Trophoblast cell (in vitro differentiated cells and primary cell): ENCODE measurements at regions not wholly inside any gene's neighbourhood (a gene's known extent, or its start where the extent isn't known, plus 50 kb on each side); places are given as distances from the start of the nearest gene placed in this dataset.

Experiments
- DNase-seq, 2 donors: peaks; one replicate each; pipeline ENCODE4 v3.0.0-alpha.2; 2016
- H2AFZ ChIP-seq: 2 replicates; pipeline ENCODE4 v1.6.1; 2013; ENCODE audit warnings: low read length, moderate library complexity, mild to moderate bottlenecking; ENCODE audit not compliant: insufficient read depth, poor library complexity
- H2AK5ac ChIP-seq: 2 replicates; pipeline ENCODE4 v1.6.1; 2013; ENCODE audit warnings: mild to moderate bottlenecking, low read length
- H2BK120ac ChIP-seq: 2 replicates; pipeline ENCODE4 v1.6.1; 2013; ENCODE audit warnings: low read length, mild to moderate bottlenecking, moderate library complexity; ENCODE audit not compliant: insufficient read depth, poor library complexity
- H2BK12ac ChIP-seq: 2 replicates; pipeline ENCODE4 v1.6.1; 2013; ENCODE audit warnings: mild to moderate bottlenecking, low read length, moderate library complexity
- H2BK5ac ChIP-seq: 2 replicates; pipeline ENCODE4 v1.6.1; 2013; ENCODE audit warnings: low read length, low read depth, moderate library complexity, mild to moderate bottlenecking; ENCODE audit not compliant: poor library complexity
- H3K14ac ChIP-seq: 2 replicates; pipeline ENCODE4 v1.6.1; 2013; ENCODE audit warnings: mild to moderate bottlenecking, low read length
- H3K18ac ChIP-seq: 2 replicates; pipeline ENCODE4 v1.6.1; 2013; ENCODE audit warnings: mild to moderate bottlenecking, low read length
- H3K23ac ChIP-seq: 2 replicates; pipeline ENCODE4 v1.6.1; 2013; ENCODE audit warnings: low read length
- H3K27ac ChIP-seq: 2 replicates; pipeline ENCODE4 v1.5.1; 2013; ENCODE audit warnings: low read depth, mild to moderate bottlenecking, inconsistent platforms, low read length, moderate library complexity
- H3K27me3 ChIP-seq: 2 replicates; pipeline ENCODE4 v1.6.1; 2013; ENCODE audit warnings: inconsistent platforms, mild to moderate bottlenecking, low read length, moderate library complexity; ENCODE audit not compliant: insufficient read depth
- H3K36me3 ChIP-seq, 2 experiments: 1 replicate in 1 of 2; 2 replicates in 1 of 2; pipeline ENCODE4 v1.6.1; 2013; ENCODE audit warnings: low read length in 2 of 2, mild to moderate bottlenecking in 2 of 2, moderate library complexity in 1 of 2; ENCODE audit not compliant: insufficient read depth in 2 of 2, control insufficient read depth in 1 of 2
- H3K4ac ChIP-seq: 2 replicates; pipeline ENCODE4 v1.6.1; 2013; ENCODE audit warnings: low read depth, mild to moderate bottlenecking, low read length, moderate library complexity
- H3K4me1 ChIP-seq, 2 experiments: 1 replicate in 1 of 2; 2 replicates in 1 of 2; pipeline ENCODE4 v1.6.1; 2013; ENCODE audit warnings: low read length in 2 of 2, mild to moderate bottlenecking in 2 of 2, moderate library complexity in 1 of 2; ENCODE audit not compliant: insufficient read depth in 2 of 2, control insufficient read depth in 1 of 2
- H3K4me2 ChIP-seq: 2 replicates; pipeline ENCODE4 v1.6.1; 2013; ENCODE audit warnings: inconsistent platforms, mild to moderate bottlenecking, low read length, moderate library complexity
- H3K4me3 ChIP-seq: 2 replicates; pipeline ENCODE4 v1.5.1; 2013; ENCODE audit warnings: mild to moderate bottlenecking, low read depth, low read length, inconsistent platforms
- H3K79me1 ChIP-seq: one replicate; pipeline ENCODE4 v1.6.1; 2013; ENCODE audit warnings: low read length
- H3K79me2 ChIP-seq: 2 replicates; pipeline ENCODE4 v1.6.1; 2013; ENCODE audit warnings: low read length, mild to moderate bottlenecking; ENCODE audit not compliant: control insufficient read depth, insufficient read depth, poor library complexity
- H3K9ac ChIP-seq: 2 replicates; pipeline ENCODE4 v1.6.1; 2013; ENCODE audit warnings: mild to moderate bottlenecking, low read length
- H3K9me3 ChIP-seq: 2 replicates; pipeline ENCODE4 v1.6.1; 2013; ENCODE audit warnings: low read depth, mild to moderate bottlenecking, control low read depth, inconsistent platforms, low read length; ENCODE audit not compliant: insufficient read depth
- H4K12ac ChIP-seq: 2 replicates; pipeline ENCODE4 v1.6.1; 2013; ENCODE audit warnings: low read depth, mild to moderate bottlenecking, low read length, moderate library complexity
- H4K8ac ChIP-seq: 2 replicates; pipeline ENCODE4 v1.6.1; 2013; ENCODE audit warnings: low read depth, mild to moderate bottlenecking, low read length, moderate library complexity
- H4K91ac ChIP-seq: one replicate; pipeline ENCODE4 v1.6.1; 2013; ENCODE audit warnings: low read depth, mild to moderate bottlenecking, low read length, moderate library complexity
- WGBS: extraction: QIAGEN DNeasy Blood & Tissue Kit; methylation state at CpG from one replicate; pipeline ENCODE4 v1.1.7; 2013; ENCODE audit warnings: missing lambda C conversion rate; ENCODE audit not compliant: insufficient read length, insufficient coverage; ENCODE audit errors: extremely low coverage; 5-methylcytosine and 5-hydroxymethylcytosine counted together

GRCh38 chr17:72426321-72426720 lies 305.5 kb downstream of the SOX9 start:
- Histone ChIP-seq H3K9ac (no peak overlapping the region), H2AK5ac (no peak overlapping the region), H3K79me2 (no peaks in the 10 kb centered on the region), H3K27me3 (no peaks in the 10 kb centered on the region), H3K23ac (no peak overlapping the region), H3K4ac (no peak overlapping the region), H4K91ac (no peak overlapping the region), H3K14ac (no peak overlapping the region), H3K9me3 (no peaks in the 10 kb centered on the region), H3K4me2 (no peak overlapping the region), H3K79me1 (peaks cover 18% of the 10 kb centered on the region), H3K36me3 (no peaks in the 10 kb centered on the region), H2BK5ac (no peak overlapping the region), H3K18ac (no peak overlapping the region), H2BK12ac (no peak overlapping the region), H4K8ac (no peak overlapping the region), H4K12ac (no peak overlapping the region), H3K4me3 (no peak overlapping the region), H3K27ac (no peak overlapping the region), H2BK120ac (no peak overlapping the region), H2AFZ (no peak overlapping the region), H3K4me1 (peaks cover 23 to 24% of the 10 kb centered on the region in 2 experiments)
- DNase-seq: no peak
- no CpG with 5 or more reads among the region's 4 CpGs for WGBS

- no peak overlapping the region for H3K4ac ChIP-seq
- no peaks in the 10 kb centered on the region for H3K9me3 ChIP-seq
- no peaks in the 10 kb centered on the region for H3K36me3 ChIP-seq
- no peaks in the 10 kb centered on the region for H3K27me3 ChIP-seq
- H4K8ac ChIP-seq: no peak overlapping the region
- H3K4me3 ChIP-seq: no peak overlapping the region
- no peak overlapping the region for H2BK5ac ChIP-seq
- H4K91ac ChIP-seq: no peak overlapping the region
- H2BK120ac ChIP-seq: no peak overlapping the region
- no peak overlapping the region for H3K14ac ChIP-seq
- H4K12ac ChIP-seq: no peak overlapping the region
- peaks cover 12% of the 10 kb centered on the region for H3K79me1 ChIP-seq
- H2AK5ac ChIP-seq: no peak overlapping the region
- no peak overlapping the region for H2BK12ac ChIP-seq
- no peak for DNase-seq
- H3K18ac ChIP-seq: no peak overlapping the region
- WGBS: no CpG with 5 or more reads among the region's 7 CpGs
- H3K23ac ChIP-seq: no peak overlapping the region
- no peak overlapping the region for H2AFZ ChIP-seq
- H3K27ac ChIP-seq: no peak overlapping the region
- H3K9ac ChIP-seq: no peak overlapping the region
- H3K79me2 ChIP-seq: no peaks in the 10 kb centered on the region
- H3K4me1 ChIP-seq: peaks cover 16% of the 10 kb centered on the region in 2 experiments
- H3K4me2 ChIP-seq: no peak overlapping the region
Measured at GRCh38 chr17:72426948-72427760, 306.3 kb downstream of the SOX9 start.

GRCh38 chr17:72427761-72428109 lies 306.9 kb downstream of the SOX9 start:
- Histone ChIP-seq H3K23ac (no peak overlapping the region), H3K9ac (no peak overlapping the region), H3K27me3 (no peaks in the 10 kb centered on the region), H4K8ac (no peak overlapping the region), H2BK5ac (no peak overlapping the region), H3K79me2 (no peaks in the 10 kb centered on the region), H3K4ac (no peak overlapping the region), H2BK120ac (no peak overlapping the region), H3K4me1 (peaks cover 12% of the 10 kb centered on the region in 2 experiments), H3K27ac (no peak overlapping the region), H3K4me2 (no peak overlapping the region), H4K12ac (no peak overlapping the region), H2BK12ac (no peak overlapping the region), H2AFZ (no peak overlapping the region), H3K9me3 (no peaks in the 10 kb centered on the region), H3K4me3 (no peak overlapping the region), H3K36me3 (no peaks in the 10 kb centered on the region), H3K79me1 (peaks cover 8% of the 10 kb centered on the region), H3K14ac (no peak overlapping the region), H4K91ac (no peak overlapping the region), H3K18ac (no peak overlapping the region), H2AK5ac (no peak overlapping the region)
- WGBS: no CpG with 5 or more reads among the region's 5 CpGs
- no peak for DNase-seq

- Histone ChIP-seq H4K91ac (no peak overlapping the region), H3K9me3 (no peaks in the 10 kb centered on the region), H2BK12ac (no peak overlapping the region), H2AFZ (no peak overlapping the region), H2AK5ac (no peak overlapping the region), H3K27ac (no peak overlapping the region), H3K23ac (no peak overlapping the region), H3K4me3 (no peak overlapping the region), H3K4me1 (no peaks in the 10 kb centered on the region), H3K18ac (no peak overlapping the region), H3K27me3 (no peaks in the 10 kb centered on the region), H3K4me2 (no peak overlapping the region), H3K36me3 (no peaks in the 10 kb centered on the region), H3K79me2 (no peaks in the 10 kb centered on the region), H3K4ac (no peak overlapping the region), H3K14ac (no peak overlapping the region), H4K8ac (no peak overlapping the region), H2BK5ac (no peak overlapping the region), H4K12ac (no peak overlapping the region), H2BK120ac (peak overlapping the region; percentile 23), H3K9ac (no peak overlapping the region), H3K79me1 (no peaks in the 10 kb centered on the region)
- DNase-seq: no peak
- WGBS: no CpG with 5 or more reads among the region's 4 CpGs
Measured at GRCh38 chr17:72429066-72429638, 308.3 kb downstream of the SOX9 start.
